HG02642 (cell line): ENCODE measurements at regions not wholly inside any gene's neighbourhood (a gene's known extent, or its start where the extent isn't known, plus 50 kb on each side); places are given as distances from the start of the nearest gene placed in this dataset.
"Not testable (repeated sequence)": the region's sequence is repeated elsewhere in the genome, so short reads cannot be mapped to it uniquely, and the experiment has no call there.

Source experiments
- ATAC-seq: cut with Tn5 transposase; IDR thresholded peaks from one replicate; pipeline ENCODE4 v1.9.1; 2021; ENCODE audit warnings: mild to moderate bottlenecking; ENCODE audit not compliant: unreplicated experiment, poor library complexity

DNA sequence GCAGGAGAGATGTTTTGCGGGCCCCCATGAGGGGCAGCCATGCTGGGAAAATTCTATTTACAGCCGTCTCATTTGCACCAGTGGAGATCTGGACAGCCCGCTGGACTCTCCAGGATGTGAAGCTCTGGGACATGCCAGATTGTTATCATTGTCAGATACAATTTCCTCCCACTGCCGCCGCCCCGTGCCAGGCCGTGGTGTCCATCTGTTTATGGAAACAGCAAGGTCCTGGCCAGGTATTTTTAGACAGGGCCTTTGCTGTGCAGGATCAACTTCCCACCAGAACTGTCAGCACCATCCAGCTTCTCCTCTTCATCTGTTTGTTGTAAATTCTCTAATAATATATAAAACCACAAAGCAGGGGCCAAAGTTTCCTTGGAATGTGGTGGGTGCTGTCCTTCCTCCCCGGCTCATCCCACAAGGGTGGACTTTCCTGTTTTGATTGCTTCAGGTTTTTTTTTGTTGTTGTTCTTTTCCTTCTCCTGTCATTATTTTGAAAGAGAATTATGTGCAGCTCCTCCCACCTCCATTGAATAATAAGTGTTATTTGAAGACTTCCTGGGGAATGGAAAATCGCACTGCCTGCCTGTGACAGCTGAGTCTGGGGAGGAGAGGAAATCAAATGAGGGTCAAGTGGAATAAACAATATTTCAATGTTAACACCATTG lies 398.1 kb downstream of the TNS1 start:
- no peak for ATAC-seq

DNA sequence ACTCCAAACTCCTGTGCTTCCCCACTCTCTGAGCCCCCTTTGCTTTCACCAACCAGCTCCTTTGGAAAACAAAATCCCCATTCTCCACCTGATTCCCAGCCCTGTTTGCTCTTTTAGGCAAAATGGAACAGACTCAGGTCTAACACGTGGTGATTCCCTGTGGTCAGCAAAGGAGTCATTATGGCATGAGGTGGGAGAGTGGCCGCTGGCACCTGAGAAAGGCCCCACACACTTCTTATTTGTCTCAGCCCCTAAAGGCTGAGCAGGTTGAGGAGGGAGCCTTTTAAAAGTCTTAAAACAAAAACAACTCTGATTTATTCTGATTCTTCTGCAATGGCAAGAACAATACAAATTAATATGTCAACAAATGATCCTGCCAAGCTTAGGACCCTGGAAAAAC lies 401.2 kb downstream of the TNS1 start:
- ATAC-seq = no peak

GRCh38 chr2:217599906-217600305 lies 402.9 kb downstream of the TNS1 start:
- no peak for ATAC-seq

DNA sequence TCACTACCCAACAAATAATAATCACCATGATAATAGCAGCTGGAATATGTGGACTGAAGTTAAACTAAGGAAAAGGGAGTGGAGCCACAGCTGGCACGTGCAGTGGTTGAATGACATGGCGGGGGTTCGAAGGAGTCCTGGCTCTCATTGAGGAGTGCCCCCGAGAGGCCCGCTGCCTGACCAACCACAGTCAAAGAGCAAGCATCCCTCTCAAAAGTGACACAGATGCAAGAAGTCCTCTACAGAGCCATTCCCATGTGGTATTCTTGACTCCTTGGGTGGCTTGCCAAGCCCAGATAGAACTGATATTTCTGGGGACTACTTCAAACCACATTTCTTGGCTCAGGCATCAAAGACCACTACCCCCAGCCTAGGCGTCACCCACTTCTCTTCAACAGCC lies 405.1 kb downstream of the TNS1 start:
- no peak for ATAC-seq

- no peak for ATAC-seq
Observed at GRCh38 chr2:217597145-217597544, 405.6 kb downstream of the TNS1 start.

- ATAC-seq = peak; percentile 65
Observed at GRCh38 chr2:217593732-217594131, 409.1 kb downstream of the TNS1 start.

- no peak for ATAC-seq
Observed at GRCh38 chr2:217588266-217588665, 414.5 kb downstream of the TNS1 start.

DNA sequence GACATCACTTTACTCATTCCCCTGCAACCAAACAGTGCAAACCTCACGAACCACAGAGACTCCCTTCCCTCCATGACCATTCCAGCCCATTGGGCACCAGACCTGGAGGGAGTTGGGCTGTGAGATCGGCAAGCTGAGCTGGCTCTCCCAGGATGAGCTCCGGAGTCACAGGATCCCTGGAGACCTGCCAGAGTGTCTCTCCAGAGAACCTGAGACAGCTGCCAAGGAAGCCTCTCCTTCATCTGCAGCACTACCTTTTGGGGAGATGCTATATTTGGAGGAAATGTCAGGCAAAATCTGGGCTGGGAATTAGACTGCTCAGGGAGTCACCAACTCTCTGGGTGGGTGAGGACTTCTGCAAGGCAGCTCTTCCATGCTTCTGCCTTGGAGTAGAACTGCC lies 417.4 kb downstream of the TNS1 start:
- ATAC-seq = no peak

GRCh38 chr2:217580407-217580806 lies 422.4 kb downstream of the TNS1 start:
- ATAC-seq = not testable (repeated sequence)

GRCh38 chr2:217573571-217573970 lies 429.2 kb downstream of the TNS1 start:
- no peak for ATAC-seq

DNA sequence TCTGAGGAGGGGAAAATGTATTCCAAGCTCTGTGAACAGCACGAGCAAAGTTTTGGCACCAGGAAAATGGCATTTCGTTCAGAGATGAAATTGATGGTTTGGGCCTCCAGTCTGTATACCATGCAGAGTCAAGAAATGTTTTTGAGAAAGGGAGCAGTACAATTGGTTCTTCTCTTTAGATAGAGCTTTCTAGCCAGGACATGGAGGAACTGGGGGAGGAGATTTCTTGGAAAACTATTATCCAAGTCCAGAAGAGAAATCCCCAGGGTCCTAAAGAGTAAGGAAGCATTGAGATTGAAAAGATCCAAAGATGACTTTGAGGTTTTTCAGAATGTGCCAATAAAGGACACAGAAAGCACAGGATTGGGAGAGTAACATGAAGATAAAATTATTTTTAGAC lies 432.4 kb downstream of the TNS1 start:
- ATAC-seq = no peak

- ATAC-seq = no peak
Observed at GRCh38 chr2:217568289-217568971, 434.4 kb downstream of the TNS1 start.

DNA sequence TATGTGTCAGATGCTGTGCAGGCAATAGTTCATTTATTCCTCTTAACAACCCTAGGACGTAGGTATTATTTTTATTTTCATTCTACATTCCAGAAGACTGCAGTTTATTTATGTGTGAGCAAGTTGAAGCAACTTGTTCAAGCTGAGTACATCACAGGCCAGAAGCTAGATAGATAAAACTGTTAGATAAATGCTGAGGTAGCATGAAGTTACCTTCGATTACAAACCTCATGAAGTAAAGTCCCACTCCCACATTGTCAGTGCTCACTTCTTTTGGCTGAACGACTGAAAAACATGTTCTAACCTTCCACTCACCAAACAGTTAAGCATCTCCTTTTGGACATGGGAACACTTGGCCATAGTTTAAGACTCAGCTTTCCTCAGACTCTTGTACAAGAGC lies 439.2 kb downstream of the TNS1 start:
- no peak for ATAC-seq

DNA sequence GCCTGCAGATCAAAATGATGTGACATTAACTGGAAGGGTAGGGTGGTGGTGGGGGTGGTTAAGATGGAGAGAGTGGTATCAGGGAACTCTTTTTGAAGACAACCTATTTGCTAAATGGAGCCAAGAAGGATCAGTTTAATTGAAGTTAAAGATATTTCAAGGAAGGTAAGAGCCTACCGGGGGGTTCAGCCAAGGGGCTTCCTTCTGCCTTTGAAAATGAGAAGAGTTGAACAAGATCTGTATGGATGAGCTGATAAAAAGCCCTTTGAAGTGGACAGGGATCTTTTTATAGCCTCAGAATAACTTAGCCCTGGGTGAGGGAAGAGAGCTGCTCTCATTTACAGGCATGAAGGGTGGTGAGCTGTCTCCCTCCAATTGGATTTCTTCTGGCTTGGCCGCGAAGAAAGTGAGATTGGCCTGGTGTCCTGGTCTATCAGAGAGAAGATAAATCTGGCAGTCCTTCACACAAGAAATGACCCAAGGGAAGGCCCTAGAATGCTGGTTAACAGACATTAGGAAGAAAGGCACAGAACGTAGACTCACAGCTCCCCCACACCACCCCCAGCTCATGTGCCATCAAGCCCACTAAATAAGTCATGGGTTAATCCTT lies 439.8 kb downstream of the TNS1 start:
- ATAC-seq = no peak

GRCh38 chr2:217559084-217559483 lies 443.7 kb downstream of the TNS1 start:
- ATAC-seq = no peak

GRCh38 chr2:217555081-217555876 lies 447.5 kb downstream of the TNS1 start:
- ATAC-seq = no peak

- ATAC-seq = no peak
Observed at GRCh38 chr2:217553679-217554078, 449.1 kb downstream of the TNS1 start.

- ATAC-seq = no peak
Observed at GRCh38 chr2:217553202-217553601, 449.6 kb downstream of the TNS1 start.

- no peak for ATAC-seq
Observed at GRCh38 chr2:217552081-217552480, 450.7 kb downstream of the TNS1 start.

- ATAC-seq = no peak
Observed at GRCh38 chr2:217551252-217551899, 451.4 kb downstream of the TNS1 start.
